ENCODE measurements at regions not wholly inside any gene's neighbourhood (a gene's known extent, or its start where the extent isn't known, plus 50 kb on each side); places are given as distances from the start of the nearest gene placed in this dataset.

DNA sequence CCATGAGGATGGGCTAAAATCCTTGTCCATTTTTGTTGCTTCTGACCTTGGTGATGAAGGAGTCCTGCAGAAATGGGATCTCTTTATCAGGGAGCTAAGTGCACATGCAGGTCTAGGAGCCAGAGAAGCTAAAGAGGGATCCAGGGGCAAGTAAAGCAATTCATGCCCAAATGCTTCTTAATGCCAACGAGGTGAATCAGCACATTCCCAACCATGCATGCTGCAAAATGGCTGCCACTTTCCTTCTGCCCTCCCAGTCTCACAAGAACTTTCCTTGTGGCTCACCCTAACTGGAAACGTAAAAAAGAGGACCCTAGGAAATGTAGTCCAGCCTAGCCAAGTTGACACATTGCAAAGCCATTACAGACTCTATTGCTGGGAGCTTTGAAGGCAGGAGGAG lies 298.4 kb downstream of the MAFB start:
- DNase-seq (ENCODE audit: low read depth): peak; percentile 1

DNA sequence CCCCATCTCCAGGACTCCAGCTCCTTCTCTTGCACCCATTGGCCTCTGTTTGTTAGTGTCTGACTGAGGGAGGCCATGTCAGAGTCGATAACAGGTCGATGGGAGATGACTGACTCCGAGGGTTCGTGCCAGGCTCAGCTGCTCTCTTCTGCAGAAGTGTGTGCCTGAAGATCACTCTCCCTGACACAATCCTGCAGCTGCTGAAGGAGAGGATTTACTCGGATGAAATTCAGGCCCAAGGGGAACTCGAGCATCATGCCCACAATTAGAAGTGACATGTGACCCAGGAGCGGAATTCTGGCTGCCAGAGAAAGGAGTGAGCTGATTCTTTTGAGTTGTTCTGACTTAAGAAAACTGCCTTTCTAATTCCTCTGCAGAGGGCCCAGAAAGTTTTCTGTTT lies 318.2 kb downstream of the MAFB start:
- no peak for DNase-seq (ENCODE audit: low read depth)

DNA sequence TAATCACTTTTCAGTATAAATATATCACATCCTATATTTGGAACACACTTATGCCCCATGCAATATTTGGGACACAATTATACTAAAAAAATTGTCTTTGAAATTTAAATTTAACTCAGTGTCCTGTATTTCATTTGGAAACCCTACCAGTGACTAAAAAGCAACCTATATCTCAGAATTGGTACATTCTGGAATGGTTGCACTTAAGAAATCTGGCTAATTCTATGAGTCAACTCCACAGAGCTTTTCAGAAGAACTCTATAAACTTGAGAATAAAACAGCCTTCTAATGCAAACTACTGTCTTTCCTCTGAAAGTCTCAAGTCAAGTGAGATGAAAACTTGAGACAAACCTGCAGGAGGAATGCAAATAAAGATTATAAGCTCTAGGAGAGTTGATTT lies 320.2 kb downstream of the MAFB start:
- DNase-seq (ENCODE audit: low read depth): no peak

- DNase-seq (ENCODE audit: low read depth): no peak
Measured at GRCh38 chr20:40361916-40362315, 327.1 kb downstream of the MAFB start.

- DNase-seq (ENCODE audit: low read depth): no peak
Measured at GRCh38 chr20:40359131-40359912, 329.7 kb downstream of the MAFB start.

DNA sequence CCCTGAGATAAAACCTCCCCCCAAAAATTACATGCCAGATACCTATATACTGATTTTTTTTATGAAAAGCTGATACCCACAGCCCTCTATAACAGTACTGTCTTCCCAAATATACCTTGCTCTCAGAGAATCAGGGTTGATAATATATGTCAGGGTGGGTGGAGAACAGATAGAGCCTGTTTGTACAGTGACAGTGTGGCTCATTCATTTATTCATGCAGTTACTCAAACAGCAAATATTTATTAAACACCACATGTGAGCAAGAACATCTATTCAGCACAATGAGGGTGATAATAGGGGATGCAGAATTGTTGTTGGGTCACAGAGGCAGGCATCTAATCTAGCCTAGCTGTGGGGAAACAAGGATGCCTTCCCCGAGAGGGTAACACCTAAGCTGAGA lies 334.2 kb downstream of the MAFB start:
- DNase-seq (ENCODE audit: low read depth): no peak

DNA sequence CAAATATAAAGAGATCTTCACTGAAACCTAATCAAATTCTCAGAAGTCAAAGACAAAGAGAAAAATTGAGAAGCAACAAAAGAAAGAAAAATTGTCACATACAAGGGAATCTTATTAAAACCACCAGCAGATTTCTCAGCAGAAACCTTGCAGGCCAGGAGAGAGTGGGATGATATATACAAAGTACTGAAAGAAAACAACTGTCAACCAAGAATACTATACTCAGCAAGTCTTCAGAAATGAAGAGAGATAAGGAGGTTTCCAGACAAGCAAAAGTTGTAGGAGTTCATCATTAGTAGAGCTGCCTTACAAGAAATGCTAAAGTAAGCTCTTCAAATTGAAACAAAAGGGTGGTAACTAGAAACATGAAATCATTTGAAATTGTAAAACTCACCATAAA lies 345.6 kb downstream of the MAFB start:
- no peak for DNase-seq (ENCODE audit: low read depth)

GRCh38 chr20:40341561-40341960 lies 347.5 kb downstream of the MAFB start:
- DNase-seq (ENCODE audit: low read depth): no peak

- DNase-seq (ENCODE audit: low read depth): peak; percentile 53
Measured at GRCh38 chr20:40339661-40340449, 349.2 kb downstream of the MAFB start.

- DNase-seq (ENCODE audit: low read depth): no peak
Measured at GRCh38 chr20:40336533-40336932, 352.5 kb downstream of the MAFB start.

GRCh38 chr20:40335901-40336351 lies 353.1 kb downstream of the MAFB start:
- DNase-seq (ENCODE audit: low read depth): no peak

DNA sequence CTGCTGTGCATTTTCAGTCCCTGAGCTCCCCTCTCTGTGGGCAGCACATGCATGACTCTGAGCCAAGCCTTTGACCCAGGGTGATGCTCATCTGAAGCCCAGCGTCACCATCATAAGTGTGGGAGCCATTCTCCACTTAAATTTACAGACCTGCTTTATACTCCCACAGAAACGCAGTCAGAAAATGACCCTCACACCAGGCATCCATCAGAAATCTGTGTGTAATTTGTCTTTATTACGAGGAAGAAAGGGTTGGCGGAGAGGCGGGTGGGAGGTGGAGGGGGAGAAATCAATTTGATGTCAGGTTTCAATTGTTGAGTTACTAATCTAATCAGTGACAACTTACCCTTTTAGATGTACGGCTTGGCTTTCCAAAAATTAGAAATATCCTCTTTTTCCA lies 353.6 kb downstream of the MAFB start:
- DNase-seq (ENCODE audit: low read depth): no peak

DNA sequence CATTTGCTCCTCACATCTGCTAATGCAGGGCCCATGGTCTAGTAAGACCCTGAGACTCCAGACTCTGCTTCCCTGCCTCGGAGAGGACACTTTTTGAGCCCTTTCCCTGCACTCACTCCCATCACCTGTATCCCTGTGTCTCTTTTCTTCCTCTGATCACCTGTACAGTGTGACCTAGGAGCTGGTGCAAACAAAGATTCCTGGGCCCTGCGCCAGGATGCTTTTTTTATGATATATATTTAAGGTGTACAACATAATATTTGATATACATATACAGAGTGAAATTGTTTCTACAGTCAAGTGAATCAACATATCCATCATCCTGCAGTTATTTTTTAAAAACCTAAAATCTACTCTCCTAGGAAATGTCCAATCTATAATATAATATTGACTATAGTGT lies 355.4 kb downstream of the MAFB start:
- no peak for DNase-seq (ENCODE audit: low read depth)

- no peak for DNase-seq (ENCODE audit: low read depth)
Measured at GRCh38 chr20:40331807-40332560, 357.1 kb downstream of the MAFB start.

- DNase-seq (ENCODE audit: low read depth): no peak
Measured at GRCh38 chr20:40331249-40331648, 357.8 kb downstream of the MAFB start.

DNA sequence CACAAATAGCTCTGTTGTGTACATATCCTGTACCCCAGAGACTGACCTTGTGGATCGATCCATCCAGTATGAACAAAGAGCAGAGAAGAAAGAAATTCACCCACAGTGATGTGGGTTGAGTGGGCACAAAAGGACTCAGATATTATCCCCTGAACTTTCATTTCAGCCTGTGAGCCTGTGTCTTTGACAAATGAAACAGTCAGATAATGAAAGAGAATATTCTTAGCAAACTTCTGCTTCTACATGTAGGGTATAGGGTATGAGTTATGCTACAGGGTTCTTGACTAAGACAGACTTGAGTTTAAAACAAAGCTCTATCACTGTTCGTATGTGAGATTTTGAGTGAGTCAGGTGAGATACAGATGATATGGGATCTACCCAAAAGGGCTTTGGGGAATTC lies 359.7 kb downstream of the MAFB start:
- no peak for DNase-seq (ENCODE audit: low read depth)

- DNase-seq (ENCODE audit: low read depth): peak; percentile 15
Measured at GRCh38 chr20:40326784-40327183, 362.3 kb downstream of the MAFB start.

DNA sequence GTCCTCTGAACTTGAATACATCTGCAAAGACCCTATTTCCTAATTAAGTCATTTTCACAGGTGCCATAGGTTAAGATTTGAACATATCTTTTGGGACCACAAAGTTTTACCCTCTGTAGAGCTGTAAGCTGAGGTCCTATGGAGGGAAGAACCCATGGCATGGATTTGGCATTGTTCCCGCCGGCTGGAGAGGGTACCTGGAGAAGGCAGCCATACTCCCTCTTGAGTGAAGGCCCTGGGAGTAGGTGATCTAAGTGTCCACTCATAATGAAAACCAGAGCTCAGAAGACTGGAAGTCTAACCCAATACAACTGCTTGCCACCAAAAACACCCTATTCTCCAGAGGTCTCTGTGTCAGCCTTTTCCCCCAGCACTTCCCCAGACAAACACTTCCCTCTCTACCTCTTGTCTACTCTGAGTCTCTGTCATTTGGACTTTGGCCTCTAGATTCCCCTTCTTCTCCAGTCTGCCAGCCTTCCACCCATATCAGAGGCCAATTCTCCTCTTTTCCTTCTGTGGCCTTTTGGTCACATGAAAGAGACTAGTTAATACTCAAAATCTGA lies 363.9 kb downstream of the MAFB start:
- DNase-seq (ENCODE audit: low read depth): no peak

GRCh38 chr20:40323361-40323794 lies 365.7 kb downstream of the MAFB start:
- DNase-seq (ENCODE audit: low read depth): peak; percentile 9

DNA sequence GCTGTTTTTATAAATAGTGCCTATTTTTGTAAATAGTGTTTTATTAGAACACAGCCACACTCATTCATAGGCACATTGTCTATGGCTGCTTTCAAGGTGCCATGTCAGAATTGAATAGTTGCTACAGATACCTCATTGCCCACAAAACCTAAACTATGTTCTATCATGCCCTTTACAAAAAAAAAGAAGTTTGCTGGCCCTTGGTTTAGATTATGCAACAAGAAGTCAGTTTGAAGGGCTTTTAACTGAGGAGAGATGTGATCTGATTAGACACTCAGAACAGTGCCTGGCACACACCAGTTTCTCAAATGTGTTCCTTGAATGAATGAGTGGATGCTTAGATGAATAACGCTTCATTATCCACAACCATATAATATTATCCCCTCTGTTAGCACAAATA lies 366.1 kb downstream of the MAFB start:
- no peak for DNase-seq (ENCODE audit: low read depth)

GRCh38 chr20:40320517-40321011 lies 368.5 kb downstream of the MAFB start:
- DNase-seq (ENCODE audit: low read depth): no peak

All from stromal cell of bone marrow (primary cell).